Daoy (cell line): ENCODE measurements at regions not wholly inside any gene's neighbourhood (a gene's known extent, or its start where the extent isn't known, plus 50 kb on each side); places are given as distances from the start of the nearest gene placed in this dataset.
"Not testable (repeated sequence)": the region's sequence is repeated elsewhere in the genome, so short reads cannot be mapped to it uniquely, and the experiment has no call there.

Experiments
- DNase-seq: peaks from one replicate; pipeline ENCODE4 v3.0.0-alpha.2; 2015; ENCODE audit warnings: low read depth

DNA sequence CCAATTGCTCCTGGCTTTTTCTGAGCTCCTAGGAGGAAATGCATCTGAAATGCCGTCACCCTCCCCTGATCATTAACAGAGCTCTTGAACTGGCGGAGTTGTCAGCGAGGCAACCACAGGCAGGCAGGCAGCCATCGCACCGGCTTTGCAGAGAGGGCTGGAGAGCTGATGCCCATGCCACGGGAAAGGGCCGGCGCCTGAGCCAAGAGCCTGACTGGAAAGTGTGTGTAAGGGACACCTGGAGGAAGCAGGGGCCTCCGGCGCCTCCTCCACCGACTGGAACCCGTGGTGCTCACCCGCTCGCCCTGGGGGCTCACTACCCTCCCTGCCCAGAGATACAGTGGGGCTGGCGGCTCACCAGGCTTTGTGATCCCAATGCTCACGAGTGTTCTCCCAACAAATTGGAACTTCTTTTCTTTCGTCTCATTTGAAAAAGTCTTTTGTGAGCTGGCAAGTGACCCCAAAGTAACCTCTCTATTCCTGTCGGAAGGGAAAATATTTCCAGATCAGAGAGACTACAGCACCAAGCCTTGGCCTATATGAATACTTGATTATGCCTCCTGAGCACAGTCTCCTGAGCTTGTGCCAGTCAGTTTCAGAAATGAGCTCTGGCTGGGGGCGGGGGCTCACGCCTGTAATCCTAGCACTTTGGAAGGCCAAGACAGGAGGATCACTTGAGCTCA, 97.7 kb upstream of the SLC25A33 start:
- DNase-seq = peak; percentile 79

DNA sequence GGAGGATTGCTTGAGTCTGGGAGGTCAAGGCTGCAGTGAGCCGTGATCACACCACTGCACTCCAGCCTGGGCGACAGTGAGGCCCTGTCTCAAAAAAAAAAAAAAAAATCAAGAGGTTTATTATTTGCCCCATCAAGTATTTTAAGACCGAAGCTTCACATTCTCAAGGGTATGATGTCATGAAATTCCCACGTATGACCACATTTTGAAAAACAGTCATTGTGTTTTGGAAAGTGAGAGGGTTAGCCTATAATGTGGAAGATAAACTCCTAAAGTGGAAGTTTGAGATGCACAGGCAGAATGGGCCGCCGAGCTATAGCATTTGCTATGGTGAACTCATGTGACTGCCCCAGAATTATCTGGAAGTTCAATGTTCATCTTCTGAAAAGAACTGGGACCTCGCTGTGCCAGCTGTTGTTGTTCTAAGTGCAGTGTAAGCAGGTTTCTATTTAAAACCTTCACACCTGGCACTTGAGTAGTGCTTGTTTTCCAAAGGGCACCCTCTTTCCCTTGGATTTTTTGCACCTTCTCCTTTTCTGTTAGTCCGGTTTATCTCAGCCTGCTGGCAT, 96.9 kb upstream of the SLC25A33 start:
- no peak for DNase-seq

DNA sequence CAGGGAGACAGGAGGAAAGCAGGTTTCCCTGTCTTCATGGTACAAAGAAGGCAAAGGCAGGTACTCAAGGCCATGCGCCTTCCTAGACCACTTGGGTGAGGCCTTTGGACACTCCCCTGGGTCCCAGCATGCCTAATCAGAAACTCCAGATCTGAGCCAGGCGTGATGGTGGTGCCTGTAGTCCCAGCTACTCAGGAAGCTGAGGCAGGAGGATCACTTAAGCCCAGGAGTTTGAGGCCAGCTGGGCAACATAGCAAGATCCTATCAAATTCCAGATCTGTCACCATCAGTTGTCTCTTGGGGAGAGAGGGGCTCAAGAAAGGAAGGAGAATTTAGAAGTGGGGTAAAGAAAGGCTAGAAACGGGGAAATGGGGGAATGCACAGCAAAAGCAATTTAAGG, 96.3 kb upstream of the SLC25A33 start:
- DNase-seq = no peak

DNA sequence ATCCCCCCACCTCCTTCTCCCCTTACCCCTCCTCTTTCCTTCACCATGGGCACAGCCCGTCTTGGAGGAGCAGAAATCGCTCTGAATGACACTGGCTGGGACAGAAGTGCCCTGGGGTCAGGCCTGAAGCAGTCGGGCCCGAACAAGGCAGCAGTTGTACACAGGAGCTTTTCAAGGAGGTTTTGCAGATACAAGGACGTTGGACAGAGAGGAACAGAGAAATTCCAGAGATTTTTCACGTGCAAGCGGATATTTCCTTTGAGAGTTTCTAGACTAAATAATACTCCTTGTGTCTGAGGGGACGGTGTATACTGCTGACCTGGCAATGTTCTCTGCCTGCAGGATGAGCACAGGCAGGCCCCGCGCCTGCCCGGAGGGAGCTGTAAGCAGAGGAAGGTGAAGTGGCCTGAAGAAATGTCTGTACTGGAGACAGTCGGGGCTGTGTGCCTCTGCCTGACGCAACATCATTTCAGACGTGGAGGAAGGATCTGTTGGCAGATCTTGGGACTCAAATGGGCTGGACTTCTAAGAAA, 95.3 kb upstream of the SLC25A33 start:
- no peak for DNase-seq

DNA sequence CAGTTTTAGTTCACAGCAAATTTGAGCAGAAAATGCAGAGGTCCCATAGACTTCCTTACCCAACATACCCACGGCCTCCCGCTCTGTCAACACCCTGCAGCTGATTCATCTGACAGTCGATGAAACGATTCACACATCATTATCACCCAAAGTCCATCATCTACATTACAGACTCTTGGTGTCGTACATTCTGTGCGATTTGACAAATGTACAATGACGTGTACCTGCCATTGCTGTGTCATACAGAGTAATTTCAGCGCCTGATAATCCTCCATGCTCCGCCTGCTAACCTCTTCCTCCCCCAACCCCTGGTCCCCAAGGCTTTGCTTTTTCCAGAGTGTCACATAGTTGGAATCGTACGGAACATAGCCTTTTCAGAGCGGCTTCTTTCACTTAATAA, 94.7 kb upstream of the SLC25A33 start:
- DNase-seq = no peak

DNA sequence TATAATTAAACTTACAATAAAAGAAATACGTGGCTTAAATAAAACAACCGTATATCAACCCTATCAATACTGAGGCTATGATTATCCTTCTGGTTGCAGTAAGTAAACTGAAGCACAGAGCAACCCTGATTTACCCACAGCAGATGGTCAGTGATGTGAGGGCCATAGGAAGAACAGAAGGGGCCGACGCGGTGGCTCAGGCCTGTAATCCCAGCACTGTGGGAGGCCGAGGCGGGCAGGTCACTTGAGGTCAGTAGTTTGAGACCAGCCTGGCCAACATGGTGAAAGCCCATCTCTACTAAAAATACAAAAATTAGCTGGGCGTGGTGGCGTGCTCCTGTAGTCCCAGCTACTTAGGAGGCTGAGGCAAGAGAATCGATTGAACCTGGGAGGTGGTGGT, 94.2 kb upstream of the SLC25A33 start:
- not testable (repeated sequence) for DNase-seq

DNA sequence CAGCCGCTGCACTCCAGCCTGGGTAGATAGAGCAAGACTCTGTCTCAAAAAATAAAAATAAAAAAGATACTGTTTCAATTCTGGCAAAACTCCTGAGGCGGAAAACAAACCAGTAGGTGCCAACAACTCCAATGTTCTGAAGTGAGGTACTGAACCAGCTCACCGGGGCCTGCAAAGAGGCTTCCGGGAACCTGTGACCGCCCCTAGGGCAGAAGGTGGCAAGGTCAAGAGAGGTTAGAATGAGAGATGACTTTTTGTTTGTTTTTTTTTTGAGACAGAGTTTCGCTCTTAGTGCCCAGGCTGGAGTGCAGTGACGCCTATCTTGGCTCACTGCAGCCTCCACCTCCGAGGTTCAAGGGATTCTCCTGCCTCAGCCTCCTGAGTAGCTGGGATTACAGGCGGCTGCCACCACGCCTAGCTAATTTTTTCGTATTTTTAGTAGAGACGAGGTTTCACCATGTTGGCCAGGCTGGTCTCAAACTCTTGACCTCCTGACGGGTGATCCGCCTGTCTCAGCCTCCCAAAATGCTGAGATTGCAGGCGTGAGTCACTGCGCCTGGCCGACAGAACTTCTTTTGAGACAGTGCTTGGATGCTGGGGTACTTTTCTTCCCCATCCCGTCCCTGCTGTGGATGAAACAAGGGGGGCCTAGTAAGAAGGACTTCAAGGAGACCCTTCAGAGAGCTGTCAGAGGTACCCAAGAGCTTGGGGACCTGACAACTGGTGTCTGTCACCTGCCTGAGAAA, 91.9 kb upstream of the SLC25A33 start:
- DNase-seq = no peak

DNA sequence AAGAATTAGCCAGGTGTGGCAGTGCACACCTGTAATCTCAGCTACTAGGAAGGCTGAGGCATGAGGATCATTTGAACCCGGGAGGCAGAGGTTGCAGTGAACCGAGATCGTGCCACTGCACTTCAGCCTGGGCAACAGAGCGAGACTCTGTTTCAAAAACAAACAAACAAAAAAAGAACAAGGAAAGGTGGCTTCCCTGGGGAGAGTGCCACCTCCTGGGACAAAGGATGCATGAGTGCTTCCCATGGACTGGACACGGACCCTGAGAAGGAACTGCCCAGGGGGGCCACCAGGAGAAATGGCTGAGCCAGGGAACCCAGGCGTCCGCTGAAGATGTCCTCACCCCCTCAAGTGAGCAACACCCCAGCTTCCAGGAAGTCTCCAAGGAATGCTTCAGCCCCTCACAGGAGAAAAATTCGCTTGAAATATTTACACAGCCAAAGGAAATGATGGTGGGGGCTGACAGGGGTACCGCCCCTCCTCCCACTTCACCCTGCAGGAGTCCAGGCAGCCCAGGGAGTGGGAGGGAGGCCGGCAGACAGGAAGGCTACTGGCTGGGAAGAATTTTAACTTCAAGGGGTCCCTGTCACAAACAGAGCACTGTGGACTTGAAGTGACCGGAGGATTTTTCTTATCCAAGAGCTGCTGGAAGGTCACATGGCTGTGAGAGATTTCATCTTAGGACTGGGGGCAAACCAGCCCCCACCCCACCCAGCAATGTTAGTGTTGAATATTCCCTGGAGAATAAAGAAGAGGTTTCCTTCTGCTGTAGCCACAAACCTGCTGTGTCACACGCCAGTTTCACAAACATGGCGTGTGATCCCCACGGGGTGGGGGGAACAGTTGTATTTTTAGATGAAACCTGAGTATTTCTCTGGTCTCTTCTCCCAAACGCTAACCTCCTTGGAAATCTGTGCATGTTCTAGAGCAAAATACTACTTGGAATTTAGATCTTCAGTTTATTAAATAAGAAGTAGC, 90.8 kb upstream of the SLC25A33 start:
- DNase-seq = no peak

DNA sequence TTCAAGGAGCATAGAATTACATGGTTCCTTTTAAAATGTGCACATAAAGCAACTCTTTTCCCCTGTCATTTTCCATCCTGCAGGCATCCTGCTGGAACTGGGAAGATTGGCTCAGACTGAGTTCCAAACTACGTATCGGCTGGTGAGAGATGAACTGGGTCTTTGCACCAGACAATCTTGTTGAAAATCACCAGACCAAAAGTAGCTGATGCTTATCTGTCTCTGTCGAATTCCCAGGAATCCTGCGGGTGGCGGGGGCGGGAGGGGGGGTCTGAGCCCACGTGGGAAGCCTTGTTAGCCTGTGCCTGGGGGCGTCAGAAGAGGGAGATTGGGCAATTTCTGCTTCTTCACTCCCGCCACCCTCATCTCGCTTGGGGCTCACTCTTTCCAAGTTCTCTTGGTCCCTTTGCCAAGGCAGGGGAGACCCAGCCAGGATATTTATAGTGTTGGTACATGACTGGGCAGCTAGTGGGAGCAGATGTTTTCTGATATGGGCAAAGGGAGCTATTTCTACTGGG, 90.1 kb upstream of the SLC25A33 start:
- DNase-seq = no peak

DNA sequence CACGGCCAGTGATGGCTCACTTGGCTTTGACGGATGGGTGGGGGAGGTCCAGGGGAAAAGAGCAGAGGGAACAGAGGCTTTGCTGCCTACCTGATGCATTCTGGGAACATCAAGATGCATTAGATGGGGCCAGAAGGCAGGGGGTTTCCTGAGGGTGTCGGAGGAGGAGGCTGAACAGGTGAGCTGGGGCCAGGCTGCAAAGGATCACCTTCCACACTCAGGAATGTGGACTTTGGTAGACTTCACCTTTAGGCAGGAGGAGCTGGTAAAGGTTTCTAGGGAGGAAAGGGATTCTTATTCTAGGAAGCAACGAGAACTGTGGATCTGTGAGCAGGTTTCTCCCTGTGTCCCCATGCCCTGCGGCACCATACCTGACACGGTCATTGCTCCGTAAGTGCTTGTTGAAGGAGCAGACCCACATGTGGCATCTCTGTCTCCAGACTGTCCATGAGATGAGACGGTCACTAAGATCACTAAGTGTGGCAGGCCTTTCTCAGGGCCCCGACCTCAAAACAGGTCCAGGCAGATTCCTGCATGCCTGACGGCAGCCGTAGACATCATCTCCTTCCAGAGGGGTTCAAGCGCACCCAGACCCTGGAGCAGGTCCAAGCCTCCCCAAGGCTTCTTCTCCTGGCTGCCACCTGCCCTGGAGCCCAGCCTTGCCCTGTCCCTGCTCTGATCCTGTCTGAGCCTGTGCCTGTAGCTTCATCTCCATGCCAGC, 89.1 kb upstream of the SLC25A33 start:
- no peak for DNase-seq

DNA sequence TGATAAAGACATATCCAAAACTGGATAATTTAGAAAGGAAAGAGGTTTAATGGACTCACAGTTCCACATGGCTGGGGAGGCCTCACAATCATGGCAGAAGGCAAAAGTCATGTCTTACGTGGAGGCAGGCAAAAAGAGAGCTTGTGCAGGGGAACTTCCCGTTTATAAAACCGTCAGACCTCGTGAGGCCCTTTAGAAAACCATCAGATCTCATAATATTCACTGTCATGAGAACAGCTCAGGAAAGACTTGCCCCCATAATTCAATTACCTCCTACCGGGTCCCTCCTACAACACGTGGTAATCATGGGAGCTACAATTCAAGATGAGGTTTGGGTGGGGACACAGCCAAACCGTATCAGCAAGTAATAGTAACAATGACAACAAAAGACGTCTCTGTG, 88.2 kb upstream of the SLC25A33 start:
- DNase-seq = no peak

DNA sequence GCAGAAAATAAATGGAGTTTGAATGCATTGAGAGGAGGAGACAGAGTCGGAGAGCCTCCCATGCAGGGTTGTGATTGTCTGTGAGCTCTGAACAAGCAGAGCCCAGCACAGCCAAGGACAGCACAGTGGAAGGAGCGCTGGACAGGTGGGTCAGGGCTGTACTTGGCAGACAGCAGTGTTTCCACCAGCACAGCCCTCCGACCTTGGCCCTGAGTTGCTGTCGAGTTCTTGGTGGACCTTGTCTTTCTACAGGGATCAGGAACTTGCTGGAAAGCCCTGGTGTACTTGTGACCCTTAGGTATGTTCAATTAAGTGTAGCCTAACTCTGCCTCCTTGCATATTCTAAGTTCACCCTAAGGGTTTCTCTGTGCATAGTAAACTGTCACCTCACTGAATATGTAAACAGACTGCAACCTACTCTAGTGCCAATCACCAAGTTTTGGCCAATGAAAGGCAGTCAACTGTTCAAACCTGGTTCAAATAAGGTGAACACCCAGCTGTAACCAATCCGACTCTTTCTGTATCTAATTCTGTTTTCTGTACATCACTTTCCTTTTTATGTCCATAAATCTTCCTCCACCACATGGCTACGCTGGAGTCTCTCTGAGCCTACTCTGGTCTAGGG, 86.6 kb upstream of the SLC25A33 start:
- DNase-seq = no peak

DNA sequence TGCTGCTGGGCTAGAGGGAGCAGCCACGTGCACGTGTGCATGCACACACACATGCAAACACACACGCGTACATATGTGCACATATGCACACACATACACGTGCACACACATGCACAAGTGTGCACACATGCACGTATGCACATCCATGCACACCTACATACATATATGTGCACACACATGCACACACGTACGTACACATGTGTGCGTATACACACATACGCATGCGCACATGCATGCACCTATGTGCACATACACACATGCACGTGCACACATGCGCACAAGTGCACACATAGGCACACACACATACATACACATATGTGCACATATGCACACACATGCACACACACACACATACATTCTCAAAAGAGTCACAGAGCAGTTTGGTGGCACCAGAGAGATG, 85.9 kb upstream of the SLC25A33 start:
- DNase-seq = no peak

DNA sequence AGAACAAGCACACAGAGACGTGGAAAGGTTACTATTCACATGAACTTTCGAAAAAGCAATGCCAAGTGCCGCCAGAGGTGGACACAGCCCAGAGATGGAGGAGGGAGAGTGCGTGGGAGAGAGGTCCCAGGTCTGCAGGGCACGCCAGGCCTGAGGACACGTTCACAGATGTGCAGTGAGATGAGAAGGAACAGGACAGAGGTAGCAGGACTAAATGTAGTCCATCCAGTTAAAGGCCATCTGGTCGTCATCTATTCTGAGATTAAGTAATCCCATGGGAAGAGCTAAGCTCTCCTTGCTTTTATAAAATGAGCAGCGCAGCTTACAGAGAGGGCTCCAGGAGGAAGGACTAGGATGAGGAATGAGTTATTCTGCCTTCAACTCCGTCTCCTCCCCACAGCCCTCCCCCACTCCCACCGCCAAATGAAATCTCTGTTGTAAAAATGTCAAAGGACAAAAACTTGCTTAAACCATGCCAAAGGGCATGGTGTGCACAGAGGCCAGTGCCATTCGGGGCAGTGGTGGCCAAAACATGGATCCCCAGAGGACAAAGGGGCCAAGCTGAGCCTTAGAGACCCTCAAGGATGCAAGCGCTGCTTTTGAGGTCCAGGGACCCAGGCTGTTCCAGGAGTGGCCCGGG, 85.4 kb upstream of the SLC25A33 start:
- DNase-seq = no peak

DNA sequence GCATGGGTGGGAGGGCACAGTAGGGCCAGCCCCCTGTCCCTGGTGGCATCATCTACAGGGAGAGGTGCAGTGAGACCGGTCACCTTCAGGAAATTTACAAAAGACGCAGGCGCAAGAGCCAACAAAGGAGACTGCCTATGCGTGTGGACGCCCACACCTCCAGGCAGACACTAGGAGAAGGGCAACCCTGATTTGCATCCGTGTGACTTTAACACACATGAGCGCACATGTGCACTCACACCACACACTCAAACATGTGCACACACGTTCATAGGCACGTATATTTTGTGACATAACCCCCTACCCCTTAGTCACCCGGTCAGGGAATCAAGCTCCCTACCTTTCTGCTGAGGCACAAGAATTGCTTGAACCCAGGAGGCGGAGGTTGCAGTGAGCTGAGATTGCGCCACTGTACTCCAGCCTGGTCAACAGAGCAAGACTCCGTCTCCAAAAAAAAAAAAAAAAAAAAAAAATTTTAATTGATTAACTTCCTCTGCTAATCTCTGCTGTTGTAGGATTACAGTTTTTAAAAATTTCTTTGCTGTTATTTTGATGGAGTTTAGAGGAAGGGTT, 84.7 kb upstream of the SLC25A33 start:
- no peak for DNase-seq

DNA sequence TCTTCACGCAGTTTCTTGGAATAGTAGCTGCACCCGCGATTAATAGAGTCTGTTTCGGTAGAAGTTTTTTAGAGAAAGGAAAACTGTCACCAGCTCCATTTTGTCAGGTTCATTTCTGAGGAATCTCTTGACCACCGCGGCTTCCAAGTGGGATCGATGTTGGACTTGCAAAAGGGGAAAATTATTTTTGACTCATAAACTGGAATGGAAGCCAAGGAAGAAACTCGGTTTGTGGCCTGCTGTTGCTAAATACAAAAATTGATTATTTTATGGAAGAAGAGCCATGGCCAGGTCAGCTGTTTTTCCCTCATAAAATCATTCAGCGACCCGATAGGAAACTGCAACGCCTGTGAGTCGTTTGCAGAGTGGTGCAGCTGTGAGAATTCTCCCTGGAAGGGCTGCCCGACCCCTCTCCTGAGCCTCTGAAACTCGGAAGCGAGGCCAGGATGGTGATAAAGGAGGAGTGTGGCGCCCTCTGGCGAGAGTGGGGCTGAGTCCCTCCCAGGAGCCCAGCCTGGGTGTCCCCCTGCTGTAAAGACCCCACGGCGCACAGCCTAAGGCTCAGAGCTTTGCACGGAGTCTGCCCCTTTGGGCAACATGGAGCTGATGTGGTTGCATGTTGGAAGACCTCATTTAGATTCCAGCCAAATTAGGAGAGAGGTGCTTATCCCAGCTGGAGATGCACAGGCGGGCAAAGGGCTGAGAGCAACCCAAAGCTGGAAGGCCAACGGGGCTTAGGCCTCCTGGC, 83.6 kb upstream of the SLC25A33 start:
- peak; percentile 72 for DNase-seq

DNA sequence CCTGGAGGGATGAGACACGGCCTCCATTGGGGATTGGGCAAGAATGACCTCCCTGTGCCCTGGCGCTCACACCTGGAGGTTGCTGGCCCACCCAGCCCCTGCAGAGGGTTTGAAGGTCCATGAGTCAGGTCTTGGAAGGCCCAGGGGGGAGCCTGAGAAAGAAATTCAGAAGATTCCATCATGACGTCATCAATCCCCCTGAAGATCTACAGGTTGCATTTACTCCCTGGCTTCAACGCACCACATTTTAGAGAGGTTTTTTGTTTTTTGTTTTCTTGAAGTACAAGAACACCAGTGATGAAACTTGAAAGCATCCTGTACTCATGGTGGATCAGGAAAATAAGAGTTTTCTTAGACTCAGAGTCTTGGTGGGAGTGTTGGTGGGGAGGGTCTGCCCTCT, 82.4 kb upstream of the SLC25A33 start:
- no peak for DNase-seq

DNA sequence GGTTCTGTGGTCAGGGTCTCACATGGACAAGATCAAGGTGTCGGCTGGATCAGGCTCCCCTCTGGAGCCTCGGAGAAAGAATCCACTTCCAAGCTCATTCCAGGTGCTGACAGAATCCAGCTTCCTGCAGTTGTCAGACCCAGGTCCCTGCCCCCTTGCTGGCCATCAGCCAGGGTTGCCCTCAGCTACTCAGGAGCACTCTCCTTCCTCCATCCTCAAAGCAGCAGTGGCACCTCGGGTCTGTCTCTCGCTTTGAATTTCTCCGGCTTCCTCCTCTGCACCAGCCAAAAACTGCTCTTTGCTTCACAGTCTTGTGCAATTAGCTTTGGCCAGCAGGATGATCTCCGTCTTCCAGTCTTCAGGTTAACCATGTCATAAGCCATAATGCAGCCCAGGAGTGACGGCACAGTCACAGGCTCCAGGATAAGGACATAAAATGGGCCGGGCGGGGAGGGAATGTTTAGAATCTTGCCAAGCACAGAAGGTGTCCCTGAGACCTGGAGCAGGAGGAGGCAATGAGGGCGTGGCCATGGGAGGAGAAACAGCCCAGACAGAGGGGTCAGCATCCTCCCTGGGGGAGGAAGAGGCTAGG, 79.4 kb upstream of the SLC25A33 start:
- no peak for DNase-seq
